ENCODE measurements at regions not wholly inside any gene's neighbourhood (a gene's known extent, or its start where the extent isn't known, plus 50 kb on each side); places are given as distances from the start of the nearest gene placed in this dataset.

- H3K9me3 Mint-ChIP-seq: no peaks in the 10 kb centered on the region; a peak in 2 of 5 replicates
- no peaks in the 10 kb centered on the region; the same call in 1 of the 2 replicates for H3K4me1 ChIP-seq (ENCODE audit: insufficient read depth, low read length)
Observed at GRCh38 chr11:130778705-130779104, 137.6 kb downstream of the SNX19 start.

More at GRCh38 chr11:130778705-130779104, 137.6 kb downstream of the SNX19 start:
- peaks cover 12 to 13% of the 10 kb centered on the region in 2 experiments for H3K4me1 Mint-ChIP-seq
- DNase-seq: no peak
- no peak overlapping the region for H2BK120ac ChIP-seq (ENCODE audit: low read depth, low read length, poor library complexity, severe bottlenecking)
- H3K79me1 ChIP-seq (ENCODE audit: insufficient read depth, low read depth, low read length, poor library complexity, severe bottlenecking): no peaks in the 10 kb centered on the region
- no peak overlapping the region for H3K4me3 Mint-ChIP-seq
- no peaks in the 10 kb centered on the region for H3K79me2 ChIP-seq (ENCODE audit: insufficient read depth, low read length)
- H2BK20ac ChIP-seq (ENCODE audit: low read depth, low read length, poor library complexity, severe bottlenecking): no peak overlapping the region
- no peak overlapping the region for H2AFZ ChIP-seq (ENCODE audit: low read length)
- H3K4me2 ChIP-seq (ENCODE audit: insufficient read depth, insufficient read length, low read length): no peak overlapping the region
- no peak overlapping the region for H4K8ac ChIP-seq (replicated peaks; ENCODE audit: insufficient read length, low read depth, low read length)
- no peaks in the 10 kb centered on the region; a peak in 1 of 7 replicates for H3K36me3 Mint-ChIP-seq (ENCODE audit: insufficient read depth in 1 of 3, low read depth in 3 of 3)
- H2AK5ac ChIP-seq (ENCODE audit: insufficient read length, low read length): no peak overlapping the region
- H4K20me1 ChIP-seq (ENCODE audit: control insufficient read depth, insufficient read depth, insufficient read length): no peaks in the 10 kb centered on the region
- H3K9ac ChIP-seq (ENCODE audit: extremely low read depth, insufficient read length, low read length): no peak overlapping the region
- H2BK5ac ChIP-seq (ENCODE audit: insufficient read length, low read length): no peak overlapping the region
- no peaks in the 10 kb centered on the region for H3K27me3 ChIP-seq (ENCODE audit: insufficient read depth, low read length)
- H3K18ac ChIP-seq (ENCODE audit: insufficient read length, low read depth, low read length): no peak overlapping the region
- H3K23me2 ChIP-seq (ENCODE audit: insufficient read length, low read depth, low read length, poor library complexity, severe bottlenecking): no peaks in the 10 kb centered on the region
- H3T11ph ChIP-seq (ENCODE audit: low read length): no peak overlapping the region
- no peak overlapping the region for H3K14ac ChIP-seq (ENCODE audit: insufficient read depth, low read length)
- H4K5ac ChIP-seq (ENCODE audit: insufficient read length, low read depth, low read length): no peak overlapping the region
- no peaks in the 10 kb centered on the region for H3K27me3 Mint-ChIP-seq (ENCODE audit: low read depth)
- H2BK12ac ChIP-seq (ENCODE audit: insufficient read length, low read depth, low read length): no peak overlapping the region
- no peak overlapping the region for H2BK15ac ChIP-seq (ENCODE audit: low read depth, low read length)
- H3K27ac Mint-ChIP-seq: no peak overlapping the region
- H3K4ac ChIP-seq (ENCODE audit: low read depth, low read length): no peak overlapping the region
- H3K23ac ChIP-seq (ENCODE audit: insufficient read length, low read depth, low read length): no peak overlapping the region
- H3K27ac ChIP-seq (ENCODE audit: insufficient read length, low read depth, low read length): no peak overlapping the region
- no peaks in the 10 kb centered on the region for H3K9me3 ChIP-seq (ENCODE audit: control insufficient read depth, low read depth, low read length)
- no peak overlapping the region for H3K56ac ChIP-seq (ENCODE audit: insufficient read length, low read depth, low read length)
- H4K91ac ChIP-seq (ENCODE audit: insufficient read length, low read depth, low read length): no peak overlapping the region
- no peak for TF ChIP-seq CTCF (conservative IDR thresholded peaks at IDR 0.05)

All from H9 (cell line).